Esophagus squamous epithelium (tissue), 4 donors: ENCODE measurements at regions not wholly inside any gene's neighbourhood (a gene's known extent, or its start where the extent isn't known, plus 50 kb on each side); places are given as distances from the start of the nearest gene placed in this dataset.

ENCODE experiments used
- CTCF ChIP-seq, 6 experiments: fragments of 450-650 bp in 4 of 6; fragments of 200-600 bp in 2 of 6; sonication (generic) in 2 of 6; IDR thresholded peaks; one replicate each; pipeline ENCODE4 v1.5.1; 2016 to 2019; ENCODE audit warnings: antibody characterized with exemption in 6 of 6, mild to moderate bottlenecking in 4 of 6, moderate library complexity in 4 of 6
- POLR2A ChIP-seq, 4 donors: fragments of 450-650 bp; IDR thresholded peaks; one replicate each; pipeline ENCODE4 v1.6.1; 2017; ENCODE audit warnings: antibody characterized with exemption in 4 of 4, mild to moderate bottlenecking in 4 of 4, moderate library complexity in 3 of 4

DNA sequence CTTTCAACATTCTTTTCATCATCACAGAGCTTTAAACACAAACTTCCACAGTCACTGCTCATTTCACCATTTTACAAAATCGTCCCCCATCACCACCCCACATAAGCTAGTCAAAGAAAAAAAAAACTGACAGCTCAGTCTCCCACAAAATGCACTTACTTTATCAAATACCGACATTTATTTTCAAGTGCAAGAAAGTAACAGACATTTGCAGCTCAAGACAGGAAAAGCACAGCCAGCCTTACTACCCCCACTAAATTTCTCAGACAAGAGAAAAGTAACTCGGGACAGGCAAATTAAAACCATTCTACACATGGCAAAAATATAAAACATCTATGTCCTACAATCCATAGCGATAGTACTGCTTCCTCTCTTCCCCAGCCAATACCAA lies 402.4 kb downstream of the SHQ1 start:
- TF ChIP-seq CTCF (IDR thresholded peaks at IDR 0.05) (no peak), POLR2A (IDR thresholded peaks at IDR 0.05) (no peak)
